Mucosa of rectum (tissue), 2 donors: ENCODE measurements at regions not wholly inside any gene's neighbourhood (a gene's known extent, or its start where the extent isn't known, plus 50 kb on each side); places are given as distances from the start of the nearest gene placed in this dataset.

Source experiments
- H3K27ac ChIP-seq, 2 donors: one replicate each; pipeline ENCODE4 v1.7.0; 2013; ENCODE audit warnings: inconsistent platforms in 2 of 2, low read depth in 2 of 2, low read length in 2 of 2
- H3K27me3 ChIP-seq, 2 donors: one replicate each; pipeline ENCODE4 v1.7.0; 2013; ENCODE audit warnings: low read length in 2 of 2; ENCODE audit not compliant: control insufficient read depth in 2 of 2, insufficient read depth in 2 of 2
- H3K36me3 ChIP-seq, 2 donors: one replicate each; pipeline ENCODE4 v1.7.0; 2013; ENCODE audit warnings: low read length in 2 of 2; ENCODE audit not compliant: control insufficient read depth in 2 of 2, insufficient read depth in 2 of 2
- H3K4me1 ChIP-seq, 2 donors: one replicate each; pipeline ENCODE4 v1.7.0; 2013; ENCODE audit warnings: low read length in 2 of 2, mild to moderate bottlenecking in 1 of 2; ENCODE audit not compliant: control insufficient read depth in 2 of 2, insufficient read depth in 2 of 2
- H3K4me3 ChIP-seq, 2 donors: one replicate each; pipeline ENCODE4 v1.7.0; 2013; ENCODE audit warnings: low read length in 2 of 2
- H3K9ac ChIP-seq, 2 donors: one replicate each; pipeline ENCODE4 v1.7.0; 2013; ENCODE audit warnings: low read length in 2 of 2, low read depth in 1 of 2, mild to moderate bottlenecking in 1 of 2
- H3K9me3 ChIP-seq, 2 donors: one replicate each; pipeline ENCODE4 v1.7.0; 2013; ENCODE audit warnings: low read length in 2 of 2; ENCODE audit not compliant: control insufficient read depth in 2 of 2
- donor health status: healthy.
- donor health status: Normal muscosa, but diverticular disease.

DNA sequence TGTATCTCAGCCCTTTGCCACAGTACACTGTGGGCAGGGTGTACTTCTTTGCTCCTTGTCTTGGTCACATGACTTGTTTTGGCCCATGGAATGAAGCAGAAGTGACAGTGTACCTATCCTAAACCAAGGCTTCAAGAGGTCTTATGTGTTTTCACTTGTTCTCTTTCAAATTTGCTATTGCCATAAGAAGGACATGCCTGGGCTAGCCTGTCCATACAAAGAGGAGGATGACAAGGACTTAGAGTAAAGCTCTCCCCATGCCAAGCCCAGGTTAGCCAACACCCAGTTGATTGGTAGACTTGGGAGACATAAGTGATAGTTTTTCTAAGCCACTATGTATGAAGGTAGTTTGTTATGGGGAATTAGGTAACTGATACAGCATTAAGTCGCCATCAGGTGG, 141.1 kb upstream of the MID1 start:
- no peak overlapping the region for H3K4me3 ChIP-seq
- H3K4me1 ChIP-seq: no peaks in the 10 kb centered on the region
- no peak overlapping the region for H3K9ac ChIP-seq
- no peaks in the 10 kb centered on the region for H3K36me3 ChIP-seq
- no peaks in the 10 kb centered on the region for H3K27me3 ChIP-seq
- no peak overlapping the region for H3K27ac ChIP-seq
- no peaks in the 10 kb centered on the region for H3K9me3 ChIP-seq

- Histone ChIP-seq H3K36me3 (no peaks in the 10 kb centered on the region), H3K27me3 (no peaks in the 10 kb centered on the region), H3K9me3 (no peaks in the 10 kb centered on the region), H3K9ac (no peak overlapping the region), H3K4me1 (no peaks in the 10 kb centered on the region), H3K4me3 (no peak overlapping the region), H3K27ac (no peak overlapping the region)
These were observed 148.8 kb upstream of the MID1 start for GRCh38 chrX:10769195-10769594.

GRCh38 chrX:10769696-10770619, 149.6 kb upstream of the MID1 start:
- H3K4me3 ChIP-seq: no peak overlapping the region
- no peak overlapping the region for H3K27ac ChIP-seq
- H3K9ac ChIP-seq: no peak overlapping the region
- no peaks in the 10 kb centered on the region for H3K9me3 ChIP-seq
- H3K4me1 ChIP-seq: no peaks in the 10 kb centered on the region
- H3K27me3 ChIP-seq: no peaks in the 10 kb centered on the region
- H3K36me3 ChIP-seq: no peaks in the 10 kb centered on the region

- H3K4me3 ChIP-seq: no peak overlapping the region
- H3K36me3 ChIP-seq: no peaks in the 10 kb centered on the region
- no peaks in the 10 kb centered on the region for H3K9me3 ChIP-seq
- no peaks in the 10 kb centered on the region for H3K27me3 ChIP-seq
- H3K9ac ChIP-seq: no peak overlapping the region
- no peak overlapping the region for H3K27ac ChIP-seq
- no peaks in the 10 kb centered on the region for H3K4me1 ChIP-seq
These were observed 152.9 kb upstream of the MID1 start for GRCh38 chrX:10773318-10773717.

DNA sequence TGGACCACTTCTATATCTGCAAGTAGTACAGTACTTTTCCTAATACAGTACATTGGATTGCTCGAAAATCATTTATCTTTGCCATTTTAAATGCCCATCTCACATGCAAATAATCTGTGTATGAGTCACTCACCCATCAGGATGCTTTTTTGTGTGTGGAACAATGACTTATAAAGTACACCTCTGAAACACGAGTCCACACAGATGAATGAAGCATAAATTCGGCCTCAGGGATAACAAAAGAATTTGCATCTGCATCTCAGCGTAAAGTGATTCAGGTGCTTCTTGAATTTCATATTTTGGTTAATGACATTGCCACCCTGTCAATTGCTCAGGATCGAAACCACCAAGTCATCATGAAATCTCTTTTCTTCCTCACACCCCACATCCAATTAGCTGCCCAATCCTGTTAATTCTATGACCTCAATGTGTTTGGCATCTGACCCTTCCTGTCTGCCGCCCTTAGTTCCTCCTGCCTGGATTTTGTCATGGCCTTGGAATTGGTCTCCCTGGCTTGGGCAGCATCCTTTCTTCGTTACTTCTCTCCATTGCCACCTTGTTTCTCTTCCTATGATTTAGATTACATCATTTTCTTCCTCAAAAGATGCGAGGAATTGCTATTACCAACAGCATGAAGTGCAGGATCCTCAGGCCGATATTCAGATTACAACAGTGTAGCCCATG, 161.6 kb upstream of the MID1 start:
- Histone ChIP-seq H3K27ac (no peak overlapping the region), H3K27me3 (no peaks in the 10 kb centered on the region), H3K36me3 (no peaks in the 10 kb centered on the region), H3K4me3 (no peak overlapping the region), H3K9ac (no peak overlapping the region), H3K9me3 (no peaks in the 10 kb centered on the region), H3K4me1 (no peaks in the 10 kb centered on the region)

DNA sequence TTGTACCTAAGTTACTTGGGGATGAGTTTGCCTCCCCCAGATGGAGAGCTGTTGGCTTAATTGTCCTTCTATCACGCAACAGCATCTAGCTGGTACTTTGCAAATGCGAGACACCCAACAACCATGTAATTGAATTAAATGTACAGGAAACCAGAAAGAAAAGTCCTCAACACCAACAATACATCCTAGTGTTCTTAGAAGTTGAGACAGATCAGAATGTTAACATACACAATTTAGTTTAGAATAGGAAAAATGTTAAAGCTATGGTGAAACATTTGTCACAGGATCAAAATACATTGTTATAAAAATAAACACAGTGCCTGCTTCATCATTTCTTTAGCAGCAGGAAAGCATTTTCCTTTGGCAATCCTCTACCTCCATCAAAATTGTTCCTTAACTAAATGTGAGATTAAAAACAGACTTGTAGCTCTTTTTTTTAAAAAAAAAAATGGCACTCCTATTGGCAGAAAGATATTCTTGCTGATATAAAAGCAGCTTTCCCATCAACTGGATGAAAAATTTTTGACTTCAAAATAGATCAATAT, 163.1 kb upstream of the MID1 start:
- Histone ChIP-seq H3K9me3 (no peaks in the 10 kb centered on the region), H3K4me3 (no peak overlapping the region), H3K36me3 (no peaks in the 10 kb centered on the region), H3K27ac (no peak overlapping the region), H3K4me1 (no peaks in the 10 kb centered on the region), H3K9ac (no peak overlapping the region), H3K27me3 (no peaks in the 10 kb centered on the region)

- Histone ChIP-seq H3K9me3 (no peaks in the 10 kb centered on the region), H3K27ac (no peak overlapping the region), H3K36me3 (no peaks in the 10 kb centered on the region), H3K4me1 (no peaks in the 10 kb centered on the region), H3K4me3 (no peak overlapping the region), H3K9ac (no peak overlapping the region), H3K27me3 (peaks cover 0 to 3% of the 10 kb centered on the region in 2 donors)
These were observed 166.9 kb upstream of the MID1 start for GRCh38 chrX:10787264-10787663.

DNA sequence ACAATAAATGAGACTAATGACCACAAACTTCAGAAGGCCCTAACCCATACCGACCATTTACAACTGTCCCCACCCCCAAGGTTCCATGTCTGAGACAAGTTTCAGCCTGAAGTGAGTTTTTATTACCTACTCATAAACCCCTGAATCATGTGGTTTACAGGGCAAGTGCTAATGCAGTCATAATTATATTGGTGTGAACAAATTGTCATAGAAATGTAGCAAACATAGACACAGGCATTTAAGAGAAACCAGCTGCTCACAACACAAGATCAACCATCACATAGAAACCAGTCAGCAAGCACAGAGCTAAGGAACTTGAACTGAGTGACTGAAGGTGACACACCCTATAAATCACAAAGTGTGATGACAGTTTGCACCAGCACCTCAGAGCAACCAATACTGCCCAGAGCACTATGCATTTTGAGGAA, 173.8 kb upstream of the MID1 start:
- H3K9me3 ChIP-seq: no peaks in the 10 kb centered on the region
- no peak overlapping the region for H3K9ac ChIP-seq
- no peaks in the 10 kb centered on the region for H3K36me3 ChIP-seq
- no peak overlapping the region for H3K27ac ChIP-seq
- peaks cover 0 to 3% of the 10 kb centered on the region in 2 donors for H3K27me3 ChIP-seq
- no peak overlapping the region for H3K4me3 ChIP-seq
- peaks cover 2 to 7% of the 10 kb centered on the region in 2 donors for H3K4me1 ChIP-seq

- H3K4me1 ChIP-seq: peaks cover 2 to 7% of the 10 kb centered on the region in 2 donors
- H3K27ac ChIP-seq: no peak overlapping the region
- H3K4me3 ChIP-seq: no peak overlapping the region
- H3K36me3 ChIP-seq: no peaks in the 10 kb centered on the region
- H3K9ac ChIP-seq: no peak overlapping the region
- no peaks in the 10 kb centered on the region for H3K27me3 ChIP-seq
- no peaks in the 10 kb centered on the region for H3K9me3 ChIP-seq
These were observed 175.3 kb upstream of the MID1 start for GRCh38 chrX:10795721-10796120.

DNA sequence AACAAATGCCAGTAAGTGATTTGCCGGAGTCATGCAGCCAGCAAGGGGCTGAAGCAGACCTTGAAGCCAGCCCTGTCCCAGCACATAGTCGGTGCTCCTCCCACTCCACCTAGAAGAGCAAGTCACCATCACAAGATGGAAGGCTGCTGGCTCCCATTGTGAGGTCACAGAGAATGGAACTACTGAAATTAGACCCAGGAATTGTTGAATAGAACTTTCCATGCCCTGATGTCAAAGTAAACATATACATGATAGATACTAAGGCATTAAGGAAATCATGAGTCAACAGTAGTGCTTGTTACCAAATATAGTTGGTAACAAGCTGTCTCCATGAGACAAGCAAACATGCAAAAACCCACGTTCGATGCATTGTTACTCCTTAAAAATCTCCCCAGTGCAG, 177.1 kb upstream of the MID1 start:
- Histone ChIP-seq H3K4me1 (peaks cover 2 to 7% of the 10 kb centered on the region in 2 donors), H3K36me3 (no peaks in the 10 kb centered on the region), H3K9me3 (no peaks in the 10 kb centered on the region), H3K9ac (no peak overlapping the region), H3K27ac (no peak overlapping the region), H3K27me3 (no peaks in the 10 kb centered on the region), H3K4me3 (no peak overlapping the region)
